ENCODE measurements at regions not wholly inside any gene's neighbourhood (a gene's known extent, or its start where the extent isn't known, plus 50 kb on each side); places are given as distances from the start of the nearest gene placed in this dataset.
A peak's percentile ranks its signal among the peaks of the same experiment; 100 is the strongest.
"Not testable (repeated sequence)": the region's sequence is repeated elsewhere in the genome, so short reads cannot be mapped to it uniquely, and the experiment has no call there.

DNA sequence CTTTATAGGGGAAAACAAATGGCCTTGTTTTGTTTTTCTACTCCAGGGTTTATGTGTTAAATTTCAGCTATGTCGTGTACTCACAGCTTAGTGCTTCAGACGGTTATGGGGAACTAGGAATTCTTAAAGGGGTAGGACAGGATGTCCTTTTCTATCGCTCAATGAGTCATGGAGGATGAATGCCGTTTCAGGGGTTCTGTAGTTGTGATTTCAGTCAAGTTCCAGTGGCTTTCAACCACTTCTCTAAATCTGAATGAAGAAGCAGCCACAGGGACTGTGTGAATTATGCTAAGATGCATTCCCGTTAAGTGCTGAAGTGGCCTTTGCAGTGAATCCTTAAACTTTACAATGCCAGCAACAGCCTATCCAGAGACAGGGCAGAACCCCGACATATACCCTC lies 1231.7 kb upstream of the ZEB2 start:
- no peak for DNase-seq

- DNase-seq: no peak
Observed at GRCh38 chr2:145751155-145751554, 1231.2 kb upstream of the ZEB2 start.

DNA sequence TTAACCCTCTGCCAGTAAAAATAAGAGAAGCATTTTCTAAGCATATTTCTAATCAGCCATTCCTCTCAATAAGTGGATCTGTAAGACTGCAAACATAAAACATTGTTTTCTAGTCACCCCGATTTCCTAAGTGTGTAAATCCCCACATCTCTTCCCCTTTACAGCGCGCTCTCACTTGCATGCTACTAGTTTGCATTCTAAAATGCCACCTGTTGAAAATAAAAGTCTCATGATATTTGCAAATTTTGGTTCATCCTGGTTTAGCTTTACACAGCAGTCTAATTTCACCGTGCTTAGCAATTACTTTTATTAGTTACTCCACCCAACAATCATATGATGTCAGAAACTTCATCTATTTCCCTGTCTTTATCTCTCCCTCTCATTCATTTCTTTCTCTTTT lies 1230.7 kb upstream of the ZEB2 start:
- no peak for DNase-seq

- no peak for DNase-seq
Observed at GRCh38 chr2:145750144-145750543, 1230.2 kb upstream of the ZEB2 start.

DNA sequence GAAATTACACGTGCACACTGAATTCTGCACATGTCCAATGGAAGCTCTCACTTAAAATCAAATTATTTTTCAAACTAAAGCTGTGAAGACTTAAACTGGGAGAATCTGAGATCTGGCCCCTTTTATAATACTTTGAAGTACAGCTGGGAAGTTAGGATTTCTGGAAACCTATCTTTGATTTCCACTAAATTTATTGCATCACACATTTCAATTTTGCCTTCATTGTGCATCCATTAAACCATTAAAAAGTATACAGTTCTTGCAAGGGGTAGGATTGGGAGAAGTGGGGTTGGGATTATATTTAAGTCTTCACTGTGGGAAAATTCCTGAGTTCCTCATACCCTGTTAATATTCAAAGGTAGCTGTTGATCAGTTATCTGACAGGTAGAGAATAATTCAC lies 1229.6 kb upstream of the ZEB2 start:
- DNase-seq: no peak

DNA sequence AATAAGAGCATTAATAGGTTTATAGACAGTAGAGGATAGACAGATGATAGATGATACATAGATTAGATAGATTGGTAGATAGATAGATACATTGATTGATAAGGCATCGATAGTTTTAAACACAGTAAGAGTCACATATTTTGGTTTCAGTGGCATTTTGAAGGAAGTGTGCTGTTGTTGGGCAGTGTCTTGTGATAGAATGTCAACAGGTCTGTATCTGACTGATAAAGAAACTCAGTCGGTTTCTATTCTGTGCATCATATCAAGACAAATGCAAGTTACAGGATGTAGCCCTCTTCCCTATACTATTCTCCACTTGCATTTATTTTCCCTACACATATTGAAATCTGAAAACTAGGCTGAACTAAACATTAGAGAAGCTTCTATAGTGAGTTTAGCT lies 1229.0 kb upstream of the ZEB2 start:
- DNase-seq: no peak

- DNase-seq: no peak
Observed at GRCh38 chr2:145747715-145748114, 1227.8 kb upstream of the ZEB2 start.

DNA sequence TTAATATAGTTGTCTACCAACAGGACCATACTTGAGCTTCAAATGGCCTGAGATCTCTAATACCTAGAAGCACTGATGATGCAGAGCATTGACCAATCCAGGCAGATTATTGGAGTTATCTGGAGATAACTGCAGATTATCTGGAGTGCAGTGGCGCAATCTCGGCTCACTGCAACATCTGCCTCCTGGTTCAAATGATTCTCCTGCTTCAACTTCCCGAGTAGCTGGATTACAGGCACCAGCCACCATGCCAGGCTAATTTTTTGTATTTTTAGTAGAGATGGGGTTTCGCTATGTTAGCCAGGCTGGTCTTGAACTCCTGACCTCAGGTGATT lies 1225.4 kb upstream of the ZEB2 start:
- not testable (repeated sequence) for DNase-seq

GRCh38 chr2:145744541-145745386 lies 1224.8 kb upstream of the ZEB2 start:
- DNase-seq: no peak

GRCh38 chr2:145743011-145743410 lies 1223.1 kb upstream of the ZEB2 start:
- DNase-seq: no peak

GRCh38 chr2:145741636-145742035 lies 1221.7 kb upstream of the ZEB2 start:
- DNase-seq: no peak

DNA sequence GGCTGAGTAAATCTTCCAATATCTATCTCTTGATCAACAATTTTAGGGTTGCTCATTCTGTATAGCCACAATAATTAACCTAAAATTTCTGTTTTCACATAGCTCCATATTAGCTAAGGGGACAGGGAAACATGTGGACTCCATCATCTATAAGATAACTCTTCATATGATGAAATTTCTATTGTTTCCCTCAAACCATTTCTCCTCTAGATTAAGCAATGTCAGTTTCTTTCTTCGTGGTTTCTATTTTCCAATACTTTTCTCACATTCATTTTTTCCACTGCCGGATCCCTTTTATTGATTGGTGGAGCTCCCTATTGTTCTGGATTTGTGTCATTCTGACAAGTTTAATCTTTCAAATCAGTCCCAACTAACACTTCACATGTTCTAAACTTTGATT lies 1221.3 kb upstream of the ZEB2 start:
- DNase-seq: no peak

GRCh38 chr2:145740302-145740701 lies 1220.4 kb upstream of the ZEB2 start:
- no peak for DNase-seq

- no peak for DNase-seq
Observed at GRCh38 chr2:145739681-145740080, 1219.8 kb upstream of the ZEB2 start.

DNA sequence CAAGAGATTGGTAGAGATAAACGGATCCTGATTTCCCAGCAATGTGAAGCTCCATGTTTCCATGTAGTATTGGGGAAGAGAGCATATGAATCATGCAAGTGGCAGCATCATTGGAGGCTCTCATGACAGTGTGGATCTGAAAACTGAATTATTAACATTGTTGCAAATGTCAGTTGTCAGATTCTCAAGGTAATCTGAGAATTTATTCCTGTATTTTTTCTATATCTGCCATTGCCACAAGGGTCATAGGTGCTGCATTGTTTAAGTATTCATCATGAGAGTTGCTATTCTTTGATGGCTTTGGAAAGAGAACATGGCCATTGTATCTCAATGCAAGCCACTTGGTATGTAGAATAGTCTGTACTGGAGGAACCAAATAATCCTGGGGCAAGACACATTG lies 1217.0 kb upstream of the ZEB2 start:
- DNase-seq: no peak

DNA sequence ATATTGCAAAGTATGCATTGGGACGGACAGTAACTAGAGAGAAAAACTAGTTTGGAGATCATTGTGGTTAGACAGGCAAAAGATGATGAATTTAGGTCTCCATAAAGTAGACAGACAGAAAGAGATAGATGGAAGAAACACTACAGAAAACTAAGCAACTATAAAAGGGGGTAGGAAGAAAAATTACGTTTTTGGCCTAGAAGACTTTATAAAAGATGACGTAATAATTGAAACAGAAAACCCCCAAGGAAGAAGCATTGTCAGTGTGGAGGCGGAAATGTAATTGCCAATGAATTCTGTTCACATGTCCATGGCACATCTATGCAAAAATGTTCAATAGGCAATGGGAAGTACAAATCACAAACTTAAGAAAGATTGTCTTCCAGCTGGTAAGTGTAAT lies 1211.5 kb upstream of the ZEB2 start:
- no peak for DNase-seq

- peak; percentile 99 for DNase-seq
Observed at GRCh38 chr2:145729993-145730770, 1210.3 kb upstream of the ZEB2 start.

DNA sequence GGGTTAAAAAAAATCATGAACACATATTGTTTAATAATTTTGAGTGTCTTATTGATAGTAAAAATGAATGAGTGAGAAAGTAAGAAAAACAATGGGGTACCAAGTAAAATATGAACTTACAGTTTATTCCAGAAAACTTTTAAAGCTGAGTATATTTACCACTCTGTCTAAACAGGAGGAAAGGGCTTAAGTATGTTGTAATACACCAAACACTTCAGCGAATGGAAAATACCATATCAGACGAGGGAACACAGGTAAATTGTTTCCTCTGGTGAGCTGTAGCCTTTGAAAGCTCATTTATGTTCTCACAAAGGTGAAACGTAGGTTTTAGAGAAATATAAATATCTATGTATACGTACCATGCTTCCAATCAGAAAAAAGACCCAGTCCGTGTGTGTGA lies 1209.6 kb upstream of the ZEB2 start:
- no peak for DNase-seq

DNA sequence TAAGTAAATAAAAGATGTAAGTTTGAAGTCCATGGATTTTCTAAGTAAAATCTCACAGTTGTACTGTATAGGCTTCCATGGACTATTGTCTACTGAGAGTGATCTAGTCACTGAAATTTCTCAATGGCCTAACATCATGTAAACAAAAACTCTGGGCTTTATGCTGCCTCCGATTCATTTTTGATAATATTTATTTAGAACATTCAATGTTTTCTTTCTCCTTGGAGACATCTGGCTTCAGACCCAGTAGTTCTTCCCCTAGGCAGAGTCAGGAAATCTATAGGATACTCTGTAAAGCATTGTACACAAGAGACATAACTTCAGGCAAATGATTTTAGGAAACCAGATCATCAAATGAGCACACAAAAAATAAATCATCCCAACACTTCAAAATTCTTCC lies 1208.6 kb upstream of the ZEB2 start:
- DNase-seq: no peak

DNA sequence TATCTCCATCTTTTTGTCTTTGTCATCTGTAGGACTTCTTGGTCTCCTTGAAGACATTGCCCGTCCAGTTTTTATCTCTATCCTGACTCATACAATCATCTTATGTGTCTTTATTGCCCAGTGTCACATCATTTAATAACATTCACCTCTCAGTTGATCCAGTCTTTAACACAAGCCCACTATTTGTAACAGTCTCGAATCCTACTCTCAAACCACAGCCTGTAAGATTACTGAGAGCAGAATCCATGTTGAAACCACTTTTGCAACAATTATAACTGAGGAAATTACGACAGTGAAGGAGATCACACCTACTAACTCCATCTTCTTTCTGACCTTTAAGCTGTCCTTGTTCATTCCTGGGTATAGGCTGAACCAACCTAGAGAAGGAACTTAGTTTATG lies 1206.0 kb upstream of the ZEB2 start:
- no peak for DNase-seq

DNA sequence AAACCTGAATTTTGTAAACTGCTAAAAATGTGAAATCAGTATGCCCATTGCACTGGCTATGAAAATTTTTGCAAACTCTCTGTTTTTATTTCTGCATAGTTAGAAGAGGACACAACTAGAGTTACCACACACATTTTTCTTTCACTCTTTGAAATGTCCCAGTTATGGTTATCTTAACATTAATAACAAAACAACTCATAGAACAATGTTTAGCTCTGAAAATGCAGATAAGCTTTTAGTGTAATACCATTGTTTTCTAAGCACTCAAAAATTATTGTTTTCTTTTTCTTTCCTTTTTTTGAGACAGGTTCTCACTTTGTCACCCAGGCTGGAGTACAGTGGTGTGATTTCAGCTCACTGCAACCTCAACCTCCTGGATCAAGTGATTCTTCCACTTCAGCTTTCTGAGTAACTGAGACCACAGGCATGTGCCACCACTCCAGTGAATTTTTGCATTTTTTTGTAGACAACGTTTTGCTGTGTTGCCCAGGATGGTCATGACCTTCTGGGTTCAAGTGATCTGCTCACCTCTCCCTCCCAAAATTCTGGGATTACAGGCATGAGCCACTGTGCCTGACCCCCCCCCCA lies 1204.5 kb upstream of the ZEB2 start:
- no peak for DNase-seq

- DNase-seq: no peak
Observed at GRCh38 chr2:145723872-145724271, 1204.0 kb upstream of the ZEB2 start.

DNA sequence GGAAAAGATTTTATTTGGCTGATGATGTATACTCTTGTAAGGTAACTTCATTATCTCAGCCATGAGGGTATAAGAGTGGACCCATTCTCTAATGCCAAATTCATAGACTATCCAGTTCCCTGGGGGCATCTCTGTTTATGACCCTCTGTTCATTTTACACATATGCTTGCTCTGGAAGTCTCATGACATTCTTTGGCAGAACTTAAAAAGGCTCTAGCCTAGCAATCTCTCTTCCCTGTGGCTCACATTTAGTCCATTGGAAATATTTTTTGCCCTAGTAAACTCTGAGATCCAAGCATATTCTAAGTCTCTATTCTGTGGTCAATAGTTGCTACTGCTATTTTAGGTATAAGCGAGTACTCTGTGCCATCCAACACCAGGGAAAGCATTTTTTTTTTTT lies 1201.8 kb upstream of the ZEB2 start:
- DNase-seq: no peak

DNA sequence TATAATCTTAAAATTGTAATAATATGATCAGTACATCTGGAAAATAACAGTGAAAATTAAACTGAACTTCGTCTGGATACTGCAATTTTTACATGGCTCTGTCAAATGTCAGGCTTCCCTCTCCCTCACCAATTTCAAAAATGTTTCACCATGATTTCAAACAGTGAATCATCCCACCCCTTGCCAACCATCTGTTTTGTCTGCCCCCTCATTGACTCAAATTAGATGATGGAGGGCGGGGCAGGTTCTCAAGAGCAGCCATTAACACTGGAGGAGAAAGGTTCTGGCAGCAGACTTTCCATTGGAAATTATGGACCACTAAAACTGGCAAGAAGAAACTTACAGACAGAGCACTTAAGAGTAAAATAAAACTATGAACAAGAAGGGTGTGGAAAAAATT lies 1195.7 kb upstream of the ZEB2 start:
- DNase-seq: peak; percentile 74

Measured in NCI-H2171 treated with DMSO at 0.1 percent for 48 hours (cell line).